Adrenal gland (tissue), 5 donors: ENCODE measurements at regions not wholly inside any gene's neighbourhood (a gene's known extent, or its start where the extent isn't known, plus 50 kb on each side); places are given as distances from the start of the nearest gene placed in this dataset.

Source experiments
- CTCF ChIP-seq, 6 experiments: fragments of 450-650 bp in 4 of 6; fragments of 200-600 bp in 2 of 6; sonication (generic) in 1 of 6; IDR thresholded peaks; 1 replicate in 5 of 6; 2 replicates in 1 of 6; pipeline versions ENCODE4 v1.5.1 to v1.8.0; 2016 to 2021; ENCODE audit warnings: antibody characterized with exemption in 6 of 6, mild to moderate bottlenecking in 2 of 6, moderate library complexity in 1 of 6
- POLR2A ChIP-seq, 2 donors: fragments of 450-650 bp; IDR thresholded peaks; one replicate each; pipeline ENCODE4 v1.6.1; 2017; ENCODE audit warnings: antibody characterized with exemption in 2 of 2, mild to moderate bottlenecking in 2 of 2, moderate library complexity in 1 of 2
- donor health status: DM: no; HTN: no; CAD: no.

- TF ChIP-seq POLR2A (IDR thresholded peaks at IDR 0.05), result no peak
- TF ChIP-seq CTCF (IDR thresholded peaks at IDR 0.05), result no peak
These were observed 218.6 kb upstream of the SLC7A11 start for GRCh38 chr4:138460477-138461414.
